ENCODE measurements at regions not wholly inside any gene's neighbourhood (a gene's known extent, or its start where the extent isn't known, plus 50 kb on each side); places are given as distances from the start of the nearest gene placed in this dataset.

DNA sequence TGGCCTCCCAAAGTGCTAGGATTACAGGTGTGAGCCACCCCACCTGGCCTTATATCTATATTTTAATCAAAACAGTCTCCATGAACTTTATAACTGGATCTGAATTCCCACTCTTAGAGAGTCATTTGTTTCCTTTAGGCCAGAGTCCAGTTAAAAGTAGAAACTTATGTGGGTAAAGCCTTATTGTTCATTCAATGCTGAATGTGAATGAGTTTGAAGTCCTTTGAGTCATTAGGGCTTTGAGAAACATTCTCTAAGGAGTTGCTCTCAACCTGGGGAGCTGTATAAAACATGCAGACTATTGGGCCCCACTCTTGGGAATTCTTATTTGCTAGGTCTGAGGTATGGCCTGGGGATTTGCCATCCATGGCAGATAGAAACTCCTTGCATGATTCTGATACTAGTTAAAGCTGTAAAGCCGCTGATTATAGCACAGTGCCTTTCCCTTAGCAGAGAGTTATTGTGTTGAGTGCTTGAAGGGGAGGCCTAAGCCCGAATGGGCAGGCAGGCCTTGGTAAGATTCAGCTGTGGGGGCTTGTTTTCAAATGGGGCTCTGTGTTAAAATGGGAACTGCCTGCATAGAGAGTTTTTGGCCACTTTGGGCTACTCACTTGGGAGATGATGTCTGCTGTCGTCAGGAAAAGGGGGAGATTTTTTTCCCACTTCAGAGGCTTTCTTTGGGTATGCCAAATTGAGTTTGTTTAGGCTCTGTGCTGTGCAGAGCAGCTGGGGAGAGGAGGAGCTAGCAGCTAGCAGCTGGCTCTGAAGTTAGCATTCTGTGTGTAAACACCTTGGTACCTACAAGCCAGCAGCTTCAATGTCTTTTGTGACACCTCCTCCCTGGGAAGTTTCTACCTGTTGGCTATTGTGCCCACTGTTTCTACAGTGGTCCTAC is 117.5 kb downstream of the DACT1 start:
- Histone ChIP-seq H3K4me3 (no peak overlapping the region), H3K36me3 (no peaks in the 10 kb centered on the region), H3K4me1 (ENCODE audit: insufficient read depth) (peaks cover 13% of the 10 kb centered on the region), H3K27ac (no peak overlapping the region), H3K9me3 (no peaks in the 10 kb centered on the region), H3K27me3 (no peaks in the 10 kb centered on the region)
- intact Hi-C loops (cut with DNase I) = no loop called here
- no peak for DNase-seq
- TF ChIP-seq POLR2A (IDR thresholded peaks at IDR 0.05) = no peak
- TF ChIP-seq CTCF (IDR thresholded peaks at IDR 0.05) = no peak
- TF ChIP-seq EP300 (IDR thresholded peaks at IDR 0.05) = no peak
- 27 to 43% (median 32%) methylated on average over 3 of the region's 3 CpGs for WGBS, 3 donors

- intact Hi-C loops (cut with DNase I) = no loop called here
- WGBS, 3 donors = 67 to 89% (median 68%) methylated on average over 2 of the region's 2 CpGs
- TF ChIP-seq EP300 (IDR thresholded peaks at IDR 0.05) = no peak
- TF ChIP-seq CTCF (IDR thresholded peaks at IDR 0.05) = no peak
- TF ChIP-seq POLR2A (IDR thresholded peaks at IDR 0.05) = no peak
- H3K4me1 ChIP-seq (ENCODE audit: insufficient read depth) = peaks cover 5% of the 10 kb centered on the region
- DNase-seq = no peak
- no peaks in the 10 kb centered on the region for H3K9me3 ChIP-seq
- H3K27me3 ChIP-seq = no peaks in the 10 kb centered on the region
- H3K4me3 ChIP-seq = no peak overlapping the region
- H3K27ac ChIP-seq = no peak overlapping the region
- no peaks in the 10 kb centered on the region for H3K36me3 ChIP-seq
These were observed 122.4 kb downstream of the DACT1 start for GRCh38 chr14:58760121-58760520.

- Histone ChIP-seq H3K27ac (no peak overlapping the region), H3K4me1 (ENCODE audit: insufficient read depth) (peaks cover 1% of the 10 kb centered on the region), H3K9me3 (no peaks in the 10 kb centered on the region), H3K27me3 (no peaks in the 10 kb centered on the region), H3K4me3 (no peak overlapping the region), H3K36me3 (no peaks in the 10 kb centered on the region)
- whole genome bisulfite sequencing, 3 donors = 92 to 100% (median 100%) methylated on average over 1 of the region's 1 CpG
- DNase-seq = no peak
- TF ChIP-seq EP300 (IDR thresholded peaks at IDR 0.05) = no peak
- no peak for TF ChIP-seq CTCF (IDR thresholded peaks at IDR 0.05)
- TF ChIP-seq POLR2A (IDR thresholded peaks at IDR 0.05) = no peak
- intact Hi-C loops (cut with DNase I) = no loop called here
These were observed 124.9 kb downstream of the DACT1 start for GRCh38 chr14:58762629-58763028.

GRCh38 chr14:58763210-58763609 is 125.4 kb downstream of the DACT1 start:
- no peak overlapping the region for H3K4me3 ChIP-seq
- WGBS, 3 donors = 83 to 85% (median 83%) methylated on average over 4 of the region's 4 CpGs
- TF ChIP-seq CTCF (IDR thresholded peaks at IDR 0.05) (no peak), POLR2A (IDR thresholded peaks at IDR 0.05) (no peak), EP300 (IDR thresholded peaks at IDR 0.05) (no peak)
- no peaks in the 10 kb centered on the region for H3K36me3 ChIP-seq
- H3K27ac ChIP-seq = no peak overlapping the region
- no peaks in the 10 kb centered on the region for H3K9me3 ChIP-seq
- no peaks in the 10 kb centered on the region for H3K27me3 ChIP-seq
- DNase-seq = no peak
- intact Hi-C loops (cut with DNase I) = no loop called here
- peaks cover 1% of the 10 kb centered on the region for H3K4me1 ChIP-seq (ENCODE audit: insufficient read depth)
